GM23248 (cell line): ENCODE measurements at regions not wholly inside any gene's neighbourhood (a gene's known extent, or its start where the extent isn't known, plus 50 kb on each side); places are given as distances from the start of the nearest gene placed in this dataset.

Experiments
- DNase-seq: peaks from one replicate; pipeline ENCODE4 v3.0.0-alpha.2; 2015
- H2AFZ ChIP-seq: fragments of 200-600 bp; sonication (generic); 2 replicates; pipeline ENCODE4 v1.6.1; 2016; ENCODE audit warnings: antibody characterized with exemption
- H3F3A ChIP-seq: fragments of 200-600 bp; sonication (generic); 2 replicates; pipeline ENCODE4 v1.6.1; 2016; ENCODE audit warnings: mild to moderate bottlenecking, antibody characterized with exemption, mixed run types; ENCODE audit not compliant: insufficient read depth
- H3K27ac ChIP-seq: fragments of 200-600 bp; sonication (generic); 2 replicates; pipeline ENCODE4 v1.5.1; 2016; ENCODE audit warnings: mild to moderate bottlenecking
- H3K27me3 ChIP-seq: fragments of 200-600 bp; sonication (generic); replicated peaks from 2 replicates; pipeline ENCODE4 v1.6.1; 2016; ENCODE audit warnings: mild to moderate bottlenecking; ENCODE audit not compliant: insufficient read depth
- H3K36me3 ChIP-seq: fragments of 200-600 bp; sonication (generic); 2 replicates; pipeline ENCODE4 v1.6.1; 2016; ENCODE audit warnings: low read depth, mild to moderate bottlenecking
- H3K4me1 ChIP-seq: fragments of 200-600 bp; sonication (generic); 2 replicates; pipeline ENCODE4 v1.6.1; 2016; ENCODE audit warnings: mild to moderate bottlenecking; ENCODE audit not compliant: insufficient read depth
- H3K4me2 ChIP-seq: fragments of 200-600 bp; sonication (generic); one replicate; pipeline ENCODE4 v1.6.1; 2016; ENCODE audit warnings: mild to moderate bottlenecking; ENCODE audit not compliant: unreplicated experiment
- H3K4me3 ChIP-seq: fragments of 200-600 bp; sonication (generic); 2 replicates; pipeline ENCODE4 v1.5.1; 2016; ENCODE audit warnings: mild to moderate bottlenecking
- H3K79me2 ChIP-seq: fragments of 200-600 bp; sonication (generic); 2 replicates; pipeline ENCODE4 v1.6.1; 2016; ENCODE audit warnings: mild to moderate bottlenecking; ENCODE audit not compliant: insufficient read depth
- H3K9ac ChIP-seq: fragments of 200-600 bp; sonication (generic); 2 replicates; pipeline ENCODE4 v1.6.1; 2016; ENCODE audit warnings: mild to moderate bottlenecking
- H3K9me2 ChIP-seq: fragments of 200-600 bp; sonication (generic); 2 replicates; pipeline ENCODE4 v1.6.1; 2016; ENCODE audit warnings: mixed run types, mild to moderate bottlenecking, moderate library complexity; ENCODE audit not compliant: insufficient read depth
- H3K9me3 ChIP-seq: fragments of 200-600 bp; sonication (generic); one replicate; pipeline ENCODE4 v1.6.1; 2017; ENCODE audit warnings: low read depth
- H4K20me1 ChIP-seq: fragments of 200-600 bp; sonication (generic); 2 replicates; pipeline ENCODE4 v1.6.0; 2016; ENCODE audit not compliant: insufficient read depth
- EZH2 ChIP-seq: fragments of 200-600 bp; sonication (generic); IDR thresholded peaks from 2 replicates; pipeline ENCODE4 v1.6.1; 2018; ENCODE audit warnings: antibody characterized with exemption, mild to moderate bottlenecking; ENCODE audit not compliant: insufficient read depth, poor library complexity, severe bottlenecking
- EZH2phosphoT487 ChIP-seq: fragments of 200-600 bp; sonication (generic); IDR thresholded peaks from 2 replicates; pipeline ENCODE4 v1.6.1; 2018; ENCODE audit warnings: antibody characterized with exemption, moderate library complexity, mild to moderate bottlenecking, low read depth; ENCODE audit not compliant: insufficient read depth
- WGBS, 2 experiments: methylation state at CpG; one replicate each; pipeline ENCODE4 v1.1.6; 2015 to 2017; ENCODE audit warnings: low lambda C conversion rate in 2 of 2, low coverage in 1 of 2; ENCODE audit errors: missing lambda C conversion rate in 2 of 2; 5-methylcytosine and 5-hydroxymethylcytosine counted together
- in situ Hi-C: fragments of 300-500 bp; cut with MboI; formaldehyde crosslinking; loops from 2 replicates; pipeline ENCODE4 v1.15.0; 2020

GRCh38 chr4:178838776-178839175, 1396.5 kb upstream of the AGA start:
- no peak overlapping the region for H2AFZ ChIP-seq
- no peak overlapping the region for H3K4me2 ChIP-seq
- H3K9me2 ChIP-seq: no peaks in the 10 kb centered on the region
- no peaks in the 10 kb centered on the region for H3K36me3 ChIP-seq
- no peaks in the 10 kb centered on the region for H3K4me1 ChIP-seq
- H3K9me3 ChIP-seq: no peaks in the 10 kb centered on the region
- H4K20me1 ChIP-seq: no peaks in the 10 kb centered on the region
- H3F3A ChIP-seq: no peaks in the 10 kb centered on the region
- no peak for TF ChIP-seq EZH2
- no peak for TF ChIP-seq EZH2phosphoT487
- H3K27ac ChIP-seq: no peak overlapping the region
- 20 to 28% methylated on average over 2 of the region's 2 CpGs for WGBS, 2 experiments
- no peaks in the 10 kb centered on the region for H3K79me2 ChIP-seq
- in situ Hi-C loops: no loop called here
- no peak overlapping the region for H3K9ac ChIP-seq
- DNase-seq: no peak
- H3K27me3 ChIP-seq: no peaks in the 10 kb centered on the region
- no peak overlapping the region for H3K4me3 ChIP-seq

DNA sequence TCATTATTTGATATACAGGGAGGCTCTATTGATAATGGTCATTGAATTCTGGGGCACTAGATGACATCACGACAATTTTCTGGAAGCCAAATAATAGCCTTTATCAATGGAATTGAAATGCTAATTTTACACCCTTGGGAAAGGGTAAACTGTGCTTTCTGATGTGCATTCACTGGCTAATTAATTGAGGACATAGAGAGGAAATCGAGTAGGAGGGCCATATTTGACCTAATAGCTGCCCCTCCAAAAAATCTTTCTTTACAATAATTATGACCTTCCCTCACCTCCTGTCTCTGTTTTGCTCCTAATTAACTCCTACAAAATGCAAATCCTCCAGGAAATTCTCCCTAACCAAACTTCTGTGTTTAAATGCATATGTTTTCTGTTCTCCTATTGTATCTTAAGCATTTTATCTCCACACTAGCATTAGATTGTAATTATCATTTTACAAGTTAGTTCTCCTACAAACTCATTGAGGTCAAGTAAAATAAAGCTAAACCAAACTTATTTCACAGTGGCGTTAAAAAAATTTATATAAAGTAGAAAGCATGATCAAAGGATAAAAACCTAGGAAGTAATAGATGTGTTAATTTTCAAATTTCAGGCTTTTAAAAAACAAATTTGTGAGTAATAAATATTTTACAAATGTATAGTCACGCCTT, 1414.0 kb upstream of the AGA start:
- Histone ChIP-seq H3K9me2 (no peaks in the 10 kb centered on the region), H3K27ac (no peak overlapping the region), H3K27me3 (no peaks in the 10 kb centered on the region), H4K20me1 (no peaks in the 10 kb centered on the region), H2AFZ (no peak overlapping the region), H3K4me2 (no peak overlapping the region), H3F3A (no peaks in the 10 kb centered on the region), H3K9me3 (no peaks in the 10 kb centered on the region), H3K4me3 (no peak overlapping the region), H3K79me2 (no peaks in the 10 kb centered on the region), H3K9ac (no peak overlapping the region), H3K36me3 (no peaks in the 10 kb centered on the region), H3K4me1 (no peaks in the 10 kb centered on the region)
- WGBS, 2 experiments: 24 to 29% methylated on average over 4 of the region's 4 CpGs
- in situ Hi-C loops: no loop called here
- TF ChIP-seq EZH2phosphoT487: no peak
- no peak for TF ChIP-seq EZH2
- DNase-seq: no peak

- H3K79me2 ChIP-seq: no peaks in the 10 kb centered on the region
- H3K4me3 ChIP-seq: no peak overlapping the region
- no peaks in the 10 kb centered on the region for H4K20me1 ChIP-seq
- H3K27ac ChIP-seq: no peak overlapping the region
- no peak for DNase-seq
- H3K4me1 ChIP-seq: no peaks in the 10 kb centered on the region
- no peak overlapping the region for H3K9ac ChIP-seq
- no peaks in the 10 kb centered on the region for H3K9me3 ChIP-seq
- H3K4me2 ChIP-seq: no peak overlapping the region
- H3K9me2 ChIP-seq: no peaks in the 10 kb centered on the region
- no peaks in the 10 kb centered on the region for H3K36me3 ChIP-seq
- no peaks in the 10 kb centered on the region for H3F3A ChIP-seq
- H3K27me3 ChIP-seq: no peaks in the 10 kb centered on the region
- H2AFZ ChIP-seq: no peak overlapping the region
- in situ Hi-C loops: no loop called here
- TF ChIP-seq EZH2 (no peak), EZH2phosphoT487 (no peak)
- WGBS, 2 experiments: 12 to 13% methylated on average over 2 of the region's 2 CpGs
These were observed 1429.2 kb upstream of the AGA start for GRCh38 chr4:178871476-178871875.

DNA sequence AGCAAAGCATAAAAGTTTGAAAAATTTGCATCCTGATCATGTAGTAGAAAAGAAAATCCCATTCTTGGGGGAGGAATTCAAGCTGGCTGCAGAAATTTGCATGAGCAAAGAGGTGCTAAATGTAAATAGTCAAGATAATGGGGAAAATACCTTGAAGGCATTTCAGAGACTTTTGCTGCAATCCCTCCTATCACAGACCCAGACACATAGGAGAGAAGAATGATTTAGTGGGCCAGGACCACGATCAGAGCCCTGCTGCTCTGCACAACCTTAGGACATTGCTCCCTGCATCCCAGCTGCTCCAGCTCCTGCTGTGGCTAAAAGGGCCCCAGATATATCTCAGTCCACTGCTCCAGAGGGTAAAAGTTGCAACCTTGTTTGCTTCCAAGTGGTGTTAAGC, 1439.7 kb upstream of the AGA start:
- TF ChIP-seq EZH2 (no peak), EZH2phosphoT487 (no peak)
- Histone ChIP-seq H2AFZ (no peak overlapping the region), H3K9me3 (no peaks in the 10 kb centered on the region), H3K4me2 (no peak overlapping the region), H3K9me2 (no peaks in the 10 kb centered on the region), H3K36me3 (no peaks in the 10 kb centered on the region), H3K27me3 (no peaks in the 10 kb centered on the region), H4K20me1 (no peaks in the 10 kb centered on the region), H3K27ac (no peak overlapping the region), H3K9ac (no peak overlapping the region), H3K4me1 (no peaks in the 10 kb centered on the region), H3K79me2 (no peaks in the 10 kb centered on the region), H3F3A (no peaks in the 10 kb centered on the region), H3K4me3 (no peak overlapping the region)
- WGBS, 2 experiments: 0% methylated on average over 1 of the region's 1 CpG
- in situ Hi-C loops: no loop called here
- DNase-seq: no peak

DNA sequence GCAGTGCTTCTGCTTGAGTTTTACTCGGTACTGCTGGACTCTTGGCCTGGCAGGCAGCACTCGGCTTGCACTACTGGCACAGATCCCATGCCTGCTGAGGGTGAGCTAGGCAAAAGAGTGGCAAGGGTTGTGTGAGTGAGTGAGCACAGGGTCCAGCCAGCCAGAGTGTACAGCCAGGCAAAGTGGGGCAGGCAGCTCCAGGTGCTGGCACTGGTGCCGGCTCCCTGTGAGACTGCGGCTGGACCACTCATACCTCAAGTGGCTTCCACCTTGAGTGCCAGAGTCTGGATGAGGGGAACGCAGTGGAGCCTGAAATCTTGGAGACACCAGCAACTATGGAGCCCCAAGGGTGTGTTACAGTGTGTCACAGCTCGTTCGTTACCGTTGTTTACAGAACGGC, 1451.9 kb upstream of the AGA start:
- Histone ChIP-seq H3K4me3 (no peak overlapping the region), H3K27ac (no peak overlapping the region), H2AFZ (no peak overlapping the region), H3K9me2 (no peaks in the 10 kb centered on the region), H3K9me3 (no peaks in the 10 kb centered on the region), H3K4me2 (no peak overlapping the region), H3F3A (no peaks in the 10 kb centered on the region), H3K4me1 (no peaks in the 10 kb centered on the region), H3K27me3 (no peaks in the 10 kb centered on the region), H3K36me3 (no peaks in the 10 kb centered on the region), H3K79me2 (no peaks in the 10 kb centered on the region), H4K20me1 (no peaks in the 10 kb centered on the region), H3K9ac (no peak overlapping the region)
- 48 to 53% methylated on average over 9 of the region's 9 CpGs for WGBS, 2 experiments
- TF ChIP-seq EZH2phosphoT487: no peak
- no peak for TF ChIP-seq EZH2
- DNase-seq: no peak
- in situ Hi-C loops: no loop called here
